HEK293 (cell line): ENCODE measurements at regions not wholly inside any gene's neighbourhood (a gene's known extent, or its start where the extent isn't known, plus 50 kb on each side); places are given as distances from the start of the nearest gene placed in this dataset.

Source experiments
- CTCF ChIA-PET: fragments of 350-600 bp; formaldehyde crosslinking; extraction: SDS; loops from one replicate; lab custom pipeline; 2021; ENCODE audit warnings: antibody characterized with exemption; lab: Yijun Ruan, JAX
- POLR2A ChIA-PET: fragments of 300-600 bp; formaldehyde crosslinking; extraction: SDS; loops from one replicate; lab custom pipeline; 2020; ENCODE audit warnings: antibody characterized with exemption, inconsistent platforms; lab: Yijun Ruan, JAX
- H3K27ac ChIP-seq: fragments of 200-500 bp; sonication (Bioruptor generic); 2 replicates; pipeline ENCODE4 v1.5.1; 2014; ENCODE audit warnings: low read depth, low read length, control low read depth, inconsistent platforms; ENCODE audit errors: extremely low read depth
- H3K36me3 ChIP-seq, 2 experiments: fragments of 200-500 bp in 1 of 2; sonication (Bioruptor generic) in 1 of 2; 1 replicate in 1 of 2; 2 replicates in 1 of 2; pipeline ENCODE4 v1.5.1; 2014 to 2017; ENCODE audit warnings: inconsistent platforms in 2 of 2, low read length in 2 of 2; ENCODE audit not compliant: control insufficient read depth in 2 of 2, insufficient read depth in 1 of 2
- H3K4me1 ChIP-seq: fragments of 200-500 bp; sonication (Bioruptor generic); 2 replicates; pipeline ENCODE4 v1.5.1; 2014; ENCODE audit warnings: mild to moderate bottlenecking, low read length, inconsistent platforms; ENCODE audit not compliant: control insufficient read depth, insufficient read depth
- H3K4me3 ChIP-seq: 2 replicates; pipeline ENCODE4 v1.5.1; 2011; ENCODE audit warnings: low read depth, mild to moderate bottlenecking, control low read depth, low read length, moderate library complexity
- H3K9me3 ChIP-seq: fragments of 200-500 bp; sonication (Bioruptor generic); 2 replicates; pipeline ENCODE4 v1.5.1; 2014; ENCODE audit warnings: low read depth, low read length, inconsistent platforms; ENCODE audit not compliant: control insufficient read depth, insufficient read depth
- GLI4 ChIP-seq: fragments of 450-650 bp; formaldehyde crosslinking; IDR thresholded peaks from 2 replicates; pipeline ENCODE4 v1.5.1; 2016; ENCODE audit warnings: missing biosample characterization, missing genetic modification characterization
- HOXA7 ChIP-seq: sonication (generic); formaldehyde crosslinking; IDR thresholded peaks from 2 replicates; pipeline ENCODE4 v1.8.1; 2022; ENCODE audit warnings: missing genetic modification reagents, borderline replicate concordance
- HOXD13 ChIP-seq: sonication (generic); formaldehyde crosslinking; IDR thresholded peaks from 2 replicates; pipeline ENCODE4 v1.8.0; 2022; ENCODE audit warnings: missing genetic modification reagents, borderline replicate concordance
- KLF8 ChIP-seq: fragments of 450-650 bp; formaldehyde crosslinking; IDR thresholded peaks from 2 replicates; pipeline ENCODE4 v1.5.1; 2016; ENCODE audit warnings: missing biosample characterization, missing genetic modification characterization
- PRDM1 ChIP-seq: fragments of 450-650 bp; formaldehyde crosslinking; IDR thresholded peaks from 2 replicates; pipeline ENCODE4; 2016; ENCODE audit warnings: missing biosample characterization, missing genetic modification characterization
- ZBTB48 ChIP-seq: fragments of 450-650 bp; formaldehyde crosslinking; IDR thresholded peaks from 2 replicates; pipeline ENCODE4 v1.5.1; 2016; ENCODE audit warnings: missing biosample characterization, missing genetic modification characterization
- ZEB2 ChIP-seq: fragments of 450-650 bp; formaldehyde crosslinking; IDR thresholded peaks from 2 replicates; pipeline ENCODE4 v1.5.1; 2016; ENCODE audit warnings: missing biosample characterization, missing genetic modification characterization
- ZFP41 ChIP-seq: fragments of 450-650 bp; formaldehyde crosslinking; IDR thresholded peaks from 2 replicates; pipeline ENCODE4 v1.5.1; 2016; ENCODE audit warnings: missing biosample characterization, missing genetic modification characterization, borderline replicate concordance
- ZFP69B ChIP-seq: fragments of 450-650 bp; formaldehyde crosslinking; IDR thresholded peaks from 2 replicates; pipeline ENCODE4 v1.5.1; 2016; ENCODE audit warnings: missing biosample characterization, missing genetic modification characterization
- ZNF10 ChIP-seq: fragments of 450-650 bp; formaldehyde crosslinking; IDR thresholded peaks from 2 replicates; pipeline ENCODE4 v1.5.1; 2017; ENCODE audit warnings: missing biosample characterization, missing genetic modification characterization
- ZNF138 ChIP-seq: fragments of 450-650 bp; formaldehyde crosslinking; IDR thresholded peaks from 2 replicates; pipeline ENCODE4 v1.5.1; 2016; ENCODE audit warnings: missing biosample characterization, missing genetic modification characterization, borderline replicate concordance
- ZNF140 ChIP-seq: fragments of 450-650 bp; formaldehyde crosslinking; IDR thresholded peaks from 2 replicates; pipeline ENCODE4 v1.5.1; 2016; ENCODE audit warnings: missing biosample characterization, missing genetic modification characterization
- ZNF26 ChIP-seq: fragments of 450-650 bp; formaldehyde crosslinking; IDR thresholded peaks from 2 replicates; pipeline ENCODE4 v1.5.1; 2016; ENCODE audit warnings: missing biosample characterization, missing genetic modification characterization
- ZNF350 ChIP-seq: fragments of 450-650 bp; formaldehyde crosslinking; IDR thresholded peaks from 2 replicates; pipeline ENCODE4 v1.5.0; 2017; ENCODE audit warnings: missing biosample characterization, mild to moderate bottlenecking, missing genetic modification characterization
- ZNF514 ChIP-seq: fragments of 450-650 bp; formaldehyde crosslinking; IDR thresholded peaks from 2 replicates; pipeline ENCODE4 v1.5.1; 2016; ENCODE audit warnings: missing biosample characterization, missing genetic modification characterization
- ZNF639 ChIP-seq: fragments of 450-650 bp; formaldehyde crosslinking; IDR thresholded peaks from 2 replicates; pipeline ENCODE4 v1.5.1; 2016; ENCODE audit warnings: missing biosample characterization, missing genetic modification characterization
- ZNF664 ChIP-seq: fragments of 450-650 bp; formaldehyde crosslinking; IDR thresholded peaks from 2 replicates; pipeline ENCODE4 v1.5.1; 2016; ENCODE audit warnings: missing biosample characterization, missing genetic modification characterization
- ZNF707 ChIP-seq: fragments of 450-650 bp; formaldehyde crosslinking; IDR thresholded peaks from 2 replicates; pipeline ENCODE4 v1.5.1; 2016; ENCODE audit warnings: missing biosample characterization, missing genetic modification characterization
- ZNF791 ChIP-seq: fragments of 450-650 bp; formaldehyde crosslinking; IDR thresholded peaks from 2 replicates; pipeline ENCODE4 v1.5.1; 2016; ENCODE audit warnings: missing biosample characterization, missing genetic modification characterization
- ZNF830 ChIP-seq: fragments of 450-650 bp; IDR thresholded peaks from 2 replicates; pipeline ENCODE4 v1.5.0; 2018; ENCODE audit warnings: missing biosample characterization, missing genetic modification characterization, low read depth, mild to moderate bottlenecking, moderate library complexity
- TF ChIP-seq, protein P1 (sequence below): fragments of 450-650 bp; formaldehyde crosslinking; IDR thresholded peaks from 2 replicates; pipeline ENCODE4 v1.5.1; 2016; ENCODE audit warnings: missing biosample characterization, missing genetic modification characterization
- TF ChIP-seq, protein P2 (sequence below): fragments of 450-650 bp; formaldehyde crosslinking; IDR thresholded peaks from 2 replicates; pipeline ENCODE4 v1.5.1; 2016; ENCODE audit warnings: missing biosample characterization, missing genetic modification characterization

- CTCF ChIA-PET: no interaction called here
- Histone ChIP-seq H3K9me3 (no peaks in the 10 kb centered on the region), H3K27ac (no peak overlapping the region), H3K4me1 (no peaks in the 10 kb centered on the region)
- no peak for TF ChIP-seq ZNF707 (tag by site-specific recombination)
- no peak for TF ChIP-seq ZNF664 (tag by site-specific recombination)
- no peak for TF ChIP-seq ZNF26 (tag by site-specific recombination)
- TF ChIP-seq ZNF830 (tag by site-specific recombination): no peak
- no peak for TF ChIP-seq ZFP69B (tag by site-specific recombination)
- TF ChIP-seq ZFP41 (tag by site-specific recombination): no peak
- TF ChIP-seq HOXD13 (CRISPR knock-in tag): no peak
- TF ChIP-seq, all 188 proteins: peak for 0
- Histone ChIP-seq H3K4me3 (no peak overlapping the region), H3K36me3 (no peaks in the 10 kb centered on the region)
- POLR2A ChIA-PET: no interaction called here
Measured at GRCh38 chr2:187917535-187917934, 363.3 kb upstream of the TFPI start.

GRCh38 chr2:187918996-187919821 lies 365.0 kb upstream of the TFPI start:
- Histone ChIP-seq H3K9me3 (no peaks in the 10 kb centered on the region), H3K36me3 (no peaks in the 10 kb centered on the region), H3K4me3 (no peak overlapping the region), H3K27ac (no peak overlapping the region), H3K4me1 (no peaks in the 10 kb centered on the region)
- ChIA-PET CTCF (no interaction called here), POLR2A (no interaction called here)
- no peak for TF ChIP-seq ZNF791 (tag by site-specific recombination)
- TF ChIP-seq ZNF514 (tag by site-specific recombination): no peak
- no peak for TF ChIP-seq ZBTB48 (tag by site-specific recombination)
- TF ChIP-seq, protein P1, sequence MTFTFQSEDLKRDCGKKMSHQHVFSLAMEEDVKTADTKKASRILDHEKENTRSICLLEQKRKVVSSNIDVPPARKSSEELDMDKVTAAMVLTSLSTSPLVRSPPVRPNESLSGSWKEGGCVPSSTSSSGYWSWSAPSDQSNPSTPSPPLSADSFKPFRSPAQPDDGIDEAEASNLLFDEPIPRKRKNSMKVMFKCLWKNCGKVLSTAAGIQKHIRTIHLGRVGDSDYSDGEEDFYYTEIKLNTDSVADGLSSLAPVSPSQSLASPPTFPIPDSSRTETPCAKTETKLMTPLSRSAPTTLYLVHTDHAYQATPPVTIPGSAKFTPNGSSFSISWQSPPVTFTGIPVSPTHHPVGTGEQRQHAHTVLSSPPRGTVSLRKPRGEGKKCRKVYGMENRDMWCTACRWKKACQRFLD: no peak
- TF ChIP-seq ZNF138 (tag by site-specific recombination): no peak
- TF ChIP-seq ZNF10: no peak
- no peak for TF ChIP-seq PRDM1 (tag by site-specific recombination)
- no peak for TF ChIP-seq KLF8 (tag by site-specific recombination)
- no peak for TF ChIP-seq ZNF639 (tag by site-specific recombination)
- no peak for TF ChIP-seq ZEB2 (tag by site-specific recombination)

DNA sequence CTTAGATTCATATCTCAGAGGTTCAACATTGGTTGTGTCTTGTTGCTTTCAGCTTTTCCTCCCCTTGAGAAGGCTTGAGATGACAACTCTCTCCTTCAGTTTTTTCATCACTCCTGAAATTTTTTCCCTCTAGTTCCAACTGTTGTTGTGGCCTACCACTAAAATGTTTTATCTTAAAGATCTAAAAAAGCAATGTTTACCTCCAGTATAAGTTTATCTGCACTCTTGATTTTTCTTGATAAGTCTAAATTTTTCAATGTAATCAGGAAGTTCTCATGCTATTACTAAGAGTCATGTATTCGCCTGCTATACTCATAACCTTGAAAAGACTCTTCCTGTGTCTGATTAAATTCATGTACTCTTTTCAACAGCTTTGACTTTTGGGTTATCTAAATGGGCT lies 366.3 kb upstream of the TFPI start:
- ChIA-PET POLR2A (no interaction called here), CTCF (no interaction called here)
- Histone ChIP-seq H3K27ac (no peak overlapping the region), H3K4me3 (no peak overlapping the region), H3K36me3 (no peaks in the 10 kb centered on the region), H3K4me1 (no peaks in the 10 kb centered on the region), H3K9me3 (no peaks in the 10 kb centered on the region)
- TF ChIP-seq HOXA7 (CRISPR knock-in tag) (no peak), ZNF350 (tag by site-specific recombination) (no peak), GLI4 (tag by site-specific recombination) (no peak), ZNF140 (tag by site-specific recombination) (no peak)
- TF ChIP-seq, protein P2, sequence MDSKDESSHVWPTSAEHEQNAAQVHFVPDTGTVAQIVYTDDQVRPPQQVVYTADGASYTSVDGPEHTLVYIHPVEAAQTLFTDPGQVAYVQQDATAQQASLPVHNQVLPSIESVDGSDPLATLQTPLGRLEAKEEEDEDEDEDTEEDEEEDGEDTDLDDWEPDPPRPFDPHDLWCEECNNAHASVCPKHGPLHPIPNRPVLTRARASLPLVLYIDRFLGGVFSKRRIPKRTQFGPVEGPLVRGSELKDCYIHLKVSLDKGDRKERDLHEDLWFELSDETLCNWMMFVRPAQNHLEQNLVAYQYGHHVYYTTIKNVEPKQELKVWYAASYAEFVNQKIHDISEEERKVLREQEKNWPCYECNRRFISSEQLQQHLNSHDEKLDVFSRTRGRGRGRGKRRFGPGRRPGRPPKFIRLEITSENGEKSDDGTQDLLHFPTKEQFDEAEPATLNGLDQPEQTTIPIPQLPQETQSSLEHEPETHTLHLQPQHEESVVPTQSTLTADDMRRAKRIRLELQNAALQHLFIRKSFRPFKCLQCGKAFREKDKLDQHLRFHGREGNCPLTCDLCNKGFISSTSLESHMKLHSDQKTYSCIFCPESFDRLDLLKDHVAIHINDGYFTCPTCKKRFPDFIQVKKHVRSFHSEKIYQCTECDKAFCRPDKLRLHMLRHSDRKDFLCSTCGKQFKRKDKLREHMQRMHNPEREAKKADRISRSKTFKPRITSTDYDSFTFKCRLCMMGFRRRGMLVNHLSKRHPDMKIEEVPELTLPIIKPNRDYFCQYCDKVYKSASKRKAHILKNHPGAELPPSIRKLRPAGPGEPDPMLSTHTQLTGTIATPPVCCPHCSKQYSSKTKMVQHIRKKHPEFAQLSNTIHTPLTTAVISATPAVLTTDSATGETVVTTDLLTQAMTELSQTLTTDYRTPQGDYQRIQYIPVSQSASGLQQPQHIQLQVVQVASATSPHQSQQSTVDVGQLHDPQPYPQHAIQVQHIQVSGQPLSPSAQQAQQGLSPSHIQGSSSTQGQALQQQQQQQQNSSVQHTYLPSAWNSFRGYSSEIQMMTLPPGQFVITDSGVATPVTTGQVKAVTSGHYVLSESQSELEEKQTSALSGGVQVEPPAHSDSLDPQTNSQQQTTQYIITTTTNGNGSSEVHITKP: no peak
